ENCODE measurements at regions not wholly inside any gene's neighbourhood (a gene's known extent, or its start where the extent isn't known, plus 50 kb on each side); places are given as distances from the start of the nearest gene placed in this dataset.

DNA sequence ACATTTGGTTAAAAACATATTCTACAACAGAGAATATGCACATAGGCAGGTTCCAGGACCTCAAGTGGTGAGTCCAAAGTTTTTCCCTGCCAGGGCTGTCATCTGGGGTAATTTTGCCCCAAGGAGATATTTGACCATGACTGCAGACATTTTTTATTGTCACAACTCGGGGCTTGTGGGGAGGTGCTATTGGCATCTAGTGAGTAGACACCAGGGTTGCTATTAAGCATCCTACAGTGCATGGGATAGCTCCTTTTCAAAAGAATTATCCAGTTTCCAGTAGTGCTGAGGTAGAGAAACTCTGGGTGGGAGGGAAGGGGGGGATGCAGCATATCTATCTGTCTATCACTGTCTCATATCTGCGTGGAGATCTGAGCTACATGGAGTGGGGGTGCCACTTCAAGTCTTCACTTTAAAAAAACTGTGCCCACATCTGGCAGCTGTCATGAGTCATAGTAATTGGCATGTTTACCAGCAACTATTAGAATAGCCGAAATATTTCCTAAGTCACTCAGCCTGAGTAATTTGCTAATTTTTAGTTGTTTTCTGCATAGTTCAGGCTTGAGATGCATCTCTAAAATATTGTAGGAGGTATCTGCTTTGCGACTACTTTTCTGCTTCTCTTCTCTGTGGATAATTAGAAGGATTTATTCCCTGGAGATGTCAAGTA, 254.0 kb upstream of the RBMS1 start:
- intact Hi-C loops (cut with micrococcal nuclease): no loop called here
- Histone ChIP-seq H3K27me3 (ENCODE audit: low read depth) (no peaks in the 10 kb centered on the region), H3K4me3 (no peak overlapping the region), H3K27ac (replicated peaks) (no peak overlapping the region), H3K36me3 (no peaks in the 10 kb centered on the region), H3K9me3 (replicated peaks) (no peaks in the 10 kb centered on the region), H3K4me1 (peaks cover 9% of the 10 kb centered on the region)
- TF ChIP-seq, protein P1, sequence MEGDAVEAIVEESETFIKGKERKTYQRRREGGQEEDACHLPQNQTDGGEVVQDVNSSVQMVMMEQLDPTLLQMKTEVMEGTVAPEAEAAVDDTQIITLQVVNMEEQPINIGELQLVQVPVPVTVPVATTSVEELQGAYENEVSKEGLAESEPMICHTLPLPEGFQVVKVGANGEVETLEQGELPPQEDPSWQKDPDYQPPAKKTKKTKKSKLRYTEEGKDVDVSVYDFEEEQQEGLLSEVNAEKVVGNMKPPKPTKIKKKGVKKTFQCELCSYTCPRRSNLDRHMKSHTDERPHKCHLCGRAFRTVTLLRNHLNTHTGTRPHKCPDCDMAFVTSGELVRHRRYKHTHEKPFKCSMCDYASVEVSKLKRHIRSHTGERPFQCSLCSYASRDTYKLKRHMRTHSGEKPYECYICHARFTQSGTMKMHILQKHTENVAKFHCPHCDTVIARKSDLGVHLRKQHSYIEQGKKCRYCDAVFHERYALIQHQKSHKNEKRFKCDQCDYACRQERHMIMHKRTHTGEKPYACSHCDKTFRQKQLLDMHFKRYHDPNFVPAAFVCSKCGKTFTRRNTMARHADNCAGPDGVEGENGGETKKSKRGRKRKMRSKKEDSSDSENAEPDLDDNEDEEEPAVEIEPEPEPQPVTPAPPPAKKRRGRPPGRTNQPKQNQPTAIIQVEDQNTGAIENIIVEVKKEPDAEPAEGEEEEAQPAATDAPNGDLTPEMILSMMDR (IDR thresholded peaks at IDR 0.05; ENCODE audit: borderline replicate concordance): no peak
- DNase-seq: no peak

DNA sequence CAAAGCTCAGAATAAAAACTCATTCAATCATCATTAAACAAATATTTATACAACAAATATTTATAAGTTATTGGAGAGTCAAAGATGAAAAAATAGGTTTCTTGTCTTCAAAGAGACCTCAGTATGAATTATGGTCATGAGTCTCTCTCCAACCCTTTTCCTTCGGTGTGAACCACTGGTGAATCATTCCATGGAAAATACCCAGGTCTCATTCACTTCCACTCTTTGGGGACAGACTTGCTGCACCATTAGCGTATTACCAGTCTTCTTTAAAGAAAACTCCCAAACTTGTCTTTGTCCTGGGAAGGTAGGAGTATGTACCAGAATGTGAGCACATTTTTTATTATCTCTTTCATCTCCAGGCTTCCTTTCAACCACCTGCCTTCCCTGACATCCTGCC, 257.4 kb upstream of the RBMS1 start:
- peaks cover 32% of the 10 kb centered on the region for H3K9me3 ChIP-seq (replicated peaks)
- H3K4me1 ChIP-seq: peaks cover 9% of the 10 kb centered on the region
- TF ChIP-seq, protein P1 (IDR thresholded peaks at IDR 0.05; ENCODE audit: borderline replicate concordance): no peak
- intact Hi-C loops (cut with micrococcal nuclease): no loop called here
- no peak overlapping the region for H3K4me3 ChIP-seq
- DNase-seq: no peak
- no peak overlapping the region for H3K27ac ChIP-seq (replicated peaks)
- no peaks in the 10 kb centered on the region for H3K36me3 ChIP-seq
- H3K27me3 ChIP-seq (ENCODE audit: low read depth): no peaks in the 10 kb centered on the region

DNA sequence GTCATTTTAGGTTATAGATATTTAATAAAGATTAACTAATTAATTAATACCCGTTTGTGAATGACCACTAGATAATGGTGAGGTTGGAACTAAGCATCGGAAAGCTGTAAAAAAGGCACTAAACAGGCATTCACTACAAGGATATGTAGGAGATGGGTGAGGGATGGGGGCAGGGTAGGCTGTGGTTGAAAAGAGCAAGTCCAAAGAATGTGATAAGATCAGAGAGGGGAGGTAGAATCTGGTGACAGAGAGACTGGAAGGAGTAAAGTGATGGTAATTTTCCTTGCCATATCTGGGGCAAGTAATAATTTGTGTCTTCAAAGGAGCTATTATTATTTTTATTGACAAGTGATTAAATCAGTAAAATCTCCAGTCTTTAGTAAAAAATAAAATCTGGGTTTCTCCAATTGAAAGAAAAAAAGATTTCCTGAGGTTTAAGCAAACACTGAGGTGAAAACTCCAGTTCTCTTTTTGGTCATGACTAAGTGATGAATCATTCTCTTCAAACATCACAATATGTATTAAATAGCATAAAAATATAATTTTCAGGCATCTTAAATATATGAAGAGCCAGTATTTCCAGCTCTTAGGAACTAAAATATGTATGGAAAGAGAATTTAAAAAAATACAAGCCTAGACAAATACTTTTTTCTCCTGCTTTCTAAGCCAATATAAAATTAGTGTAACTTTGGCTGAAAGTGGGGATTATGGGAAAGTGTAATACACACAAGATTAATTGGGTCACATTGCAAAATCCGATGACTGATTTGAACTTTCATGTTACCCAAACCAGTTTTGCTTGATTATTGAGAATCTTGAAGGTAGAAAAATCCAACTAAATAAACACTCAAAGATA, 259.1 kb upstream of the RBMS1 start:
- Histone ChIP-seq H3K4me3 (no peak overlapping the region), H3K4me1 (peaks cover 9% of the 10 kb centered on the region), H3K9me3 (replicated peaks) (peaks cover 36% of the 10 kb centered on the region), H3K27ac (replicated peaks) (no peak overlapping the region), H3K36me3 (no peaks in the 10 kb centered on the region), H3K27me3 (ENCODE audit: low read depth) (no peaks in the 10 kb centered on the region)
- TF ChIP-seq, protein P1 (IDR thresholded peaks at IDR 0.05; ENCODE audit: borderline replicate concordance): no peak
- no peak for DNase-seq
- intact Hi-C loops (cut with micrococcal nuclease): no loop called here

DNA sequence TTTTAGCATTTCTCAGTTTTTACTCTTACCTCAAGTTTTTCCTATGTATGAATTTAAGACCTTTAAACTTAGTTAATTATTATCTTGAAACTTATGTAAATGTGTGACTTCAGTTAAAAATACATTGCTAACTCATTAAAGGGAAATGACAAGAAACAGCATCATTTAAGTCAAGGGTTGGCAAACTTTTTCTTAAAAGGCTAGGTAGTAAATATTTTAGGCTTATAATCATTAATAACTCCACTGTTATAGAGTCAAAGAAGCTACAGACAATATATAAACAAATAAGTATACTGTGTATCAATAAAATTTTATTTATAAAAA, 259.7 kb upstream of the RBMS1 start:
- TF ChIP-seq, protein P1 (IDR thresholded peaks at IDR 0.05; ENCODE audit: borderline replicate concordance): no peak
- peaks cover 3% of the 10 kb centered on the region for H3K4me1 ChIP-seq
- H3K27me3 ChIP-seq (ENCODE audit: low read depth): no peaks in the 10 kb centered on the region
- no peak for DNase-seq
- no peak overlapping the region for H3K27ac ChIP-seq (replicated peaks)
- intact Hi-C loops (cut with micrococcal nuclease): no loop called here
- no peak overlapping the region for H3K4me3 ChIP-seq
- peaks cover 36% of the 10 kb centered on the region for H3K9me3 ChIP-seq (replicated peaks)
- H3K36me3 ChIP-seq: no peaks in the 10 kb centered on the region

DNA sequence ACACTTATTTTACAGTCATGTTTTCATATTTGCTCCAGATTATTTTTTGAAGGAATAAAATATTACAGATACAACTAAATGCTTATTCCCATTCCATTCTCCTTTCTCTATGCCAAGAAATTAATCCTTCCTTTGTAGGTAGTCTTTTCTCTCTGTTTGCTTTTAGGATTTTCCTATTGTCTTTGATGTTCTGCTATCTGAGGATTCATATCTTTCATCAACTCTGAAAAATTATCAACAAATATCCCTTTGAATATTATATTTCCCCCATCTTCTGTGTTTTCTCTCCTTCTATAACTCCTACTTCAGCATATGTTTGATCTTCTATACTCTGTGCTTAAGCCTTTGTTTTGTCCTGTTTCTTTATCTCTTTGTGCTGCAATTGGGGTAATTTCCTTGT, 260.4 kb upstream of the RBMS1 start:
- Histone ChIP-seq H3K4me3 (no peak overlapping the region), H3K27me3 (ENCODE audit: low read depth) (no peaks in the 10 kb centered on the region), H3K9me3 (replicated peaks) (peaks cover 36% of the 10 kb centered on the region), H3K36me3 (no peaks in the 10 kb centered on the region), H3K4me1 (no peaks in the 10 kb centered on the region), H3K27ac (replicated peaks) (no peak overlapping the region)
- DNase-seq: no peak
- TF ChIP-seq, protein P1 (IDR thresholded peaks at IDR 0.05; ENCODE audit: borderline replicate concordance): no peak
- intact Hi-C loops (cut with micrococcal nuclease): no loop called here
